Left kidney (tissue), 1 donor: ENCODE measurements at regions not wholly inside any gene's neighbourhood (a gene's known extent, or its start where the extent isn't known, plus 50 kb on each side); places are given as distances from the start of the nearest gene placed in this dataset.

Experiments used
- DNase-seq: peaks from one replicate; pipeline ENCODE4 v3.0.0-alpha.2; 2013

DNA sequence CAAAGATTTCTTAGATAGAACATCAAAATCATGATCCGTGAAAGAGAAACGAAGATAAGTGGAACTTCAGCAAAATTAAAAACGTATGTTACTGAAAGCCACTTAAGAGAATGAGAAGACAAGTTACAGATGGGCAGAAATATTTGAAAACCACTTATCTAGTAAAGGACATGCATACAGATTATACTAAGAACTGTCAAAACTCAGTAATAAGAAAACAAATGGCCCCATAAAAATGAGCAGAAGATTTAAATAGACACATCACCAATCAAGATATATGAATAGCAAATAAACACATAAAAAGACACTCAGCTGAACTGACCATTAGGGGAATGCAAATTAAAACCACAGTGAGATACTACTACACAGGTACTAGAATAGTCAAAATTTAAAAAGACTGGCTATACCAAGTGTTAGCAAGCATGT is 343.7 kb downstream of the PTEN start:
- DNase-seq: no peak

DNA sequence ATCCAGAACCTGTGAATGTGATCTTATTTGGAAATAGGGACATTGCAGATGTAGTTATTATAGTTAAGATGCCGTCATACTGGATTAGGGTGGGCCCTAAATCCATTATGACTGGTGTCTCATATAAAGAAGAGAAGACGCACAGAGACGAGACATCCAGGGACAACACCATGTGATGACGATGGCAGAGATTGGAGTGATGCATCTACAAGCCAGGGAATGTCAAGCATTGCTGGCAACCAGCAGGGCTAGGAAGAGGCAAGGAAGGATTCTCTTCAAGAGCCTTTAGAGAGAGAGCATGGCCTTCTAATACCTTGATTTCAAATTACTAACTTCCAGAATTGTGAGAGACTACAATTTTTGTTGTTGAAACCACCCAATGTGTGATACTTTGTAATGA is 345.8 kb downstream of the PTEN start:
- DNase-seq: no peak

DNA sequence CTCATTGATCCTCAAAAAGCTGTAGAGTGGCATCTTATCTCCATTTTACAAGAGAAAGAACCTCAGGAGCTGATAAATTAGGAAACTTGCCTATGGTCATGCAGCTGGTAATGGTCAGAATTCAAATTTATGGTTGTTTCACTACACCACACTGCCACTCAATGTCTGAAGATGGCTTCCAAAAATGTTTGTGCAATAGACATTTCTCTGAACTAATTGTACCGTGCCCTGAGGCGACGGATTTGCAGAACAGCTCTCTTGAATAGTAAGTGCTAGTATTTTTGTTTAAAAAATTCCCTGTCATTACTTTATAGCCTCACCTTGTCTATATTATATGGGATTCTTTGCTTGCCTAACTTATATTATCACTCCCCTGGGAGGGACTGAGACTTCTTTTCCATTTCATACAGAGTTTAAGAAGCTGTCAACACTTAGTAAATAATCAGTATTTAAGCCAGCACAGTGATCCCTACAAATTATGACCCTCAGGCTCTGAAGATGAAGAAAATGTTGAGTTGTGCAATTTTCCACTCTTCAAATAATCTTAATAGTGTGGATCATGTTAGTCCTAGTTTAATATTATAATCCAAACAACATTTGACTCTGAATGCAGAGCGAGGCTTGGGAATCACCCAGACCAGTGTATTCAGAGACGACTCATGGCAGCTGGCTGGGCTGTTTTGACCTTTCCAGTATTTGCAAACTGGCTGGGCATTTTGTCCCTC is 346.6 kb downstream of the PTEN start:
- DNase-seq: no peak

DNA sequence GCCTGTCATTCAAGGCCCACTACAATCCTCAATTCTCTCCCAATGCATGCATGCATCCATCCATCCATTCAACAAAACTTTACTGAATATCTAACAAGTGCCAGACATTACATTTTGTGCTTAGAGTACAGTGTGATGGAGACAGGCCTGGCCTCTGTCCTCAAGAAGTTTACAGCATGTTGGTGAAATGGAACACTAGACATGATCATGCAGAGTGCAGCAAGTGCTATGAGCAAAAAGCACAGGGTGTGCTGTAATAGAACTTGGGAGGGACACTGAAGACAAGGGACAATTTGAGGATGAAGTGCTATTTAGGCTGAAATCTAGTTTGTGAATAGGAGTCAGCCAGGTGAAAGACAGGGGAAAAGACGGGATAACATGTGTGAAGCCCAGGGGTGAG is 347.8 kb downstream of the PTEN start:
- DNase-seq: no peak

DNA sequence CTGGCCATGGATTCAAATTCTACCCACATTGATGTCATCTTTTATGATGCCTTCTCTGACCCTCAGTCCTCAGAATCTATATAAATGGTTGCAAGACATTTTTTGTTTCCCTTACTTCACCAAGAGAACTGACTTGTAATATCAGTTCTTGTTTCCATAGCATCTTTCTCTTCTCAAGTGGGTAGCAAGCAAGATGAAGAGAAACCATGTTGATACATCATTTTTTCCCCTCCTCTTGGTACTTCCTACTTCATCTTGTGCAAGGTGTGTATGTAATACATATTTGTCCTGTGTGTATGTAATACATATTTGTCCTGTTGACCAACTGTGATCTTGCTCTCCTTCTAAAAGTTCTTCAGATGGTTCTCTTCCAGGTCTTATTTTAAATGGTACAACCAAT is 348.6 kb downstream of the PTEN start:
- DNase-seq: no peak

DNA sequence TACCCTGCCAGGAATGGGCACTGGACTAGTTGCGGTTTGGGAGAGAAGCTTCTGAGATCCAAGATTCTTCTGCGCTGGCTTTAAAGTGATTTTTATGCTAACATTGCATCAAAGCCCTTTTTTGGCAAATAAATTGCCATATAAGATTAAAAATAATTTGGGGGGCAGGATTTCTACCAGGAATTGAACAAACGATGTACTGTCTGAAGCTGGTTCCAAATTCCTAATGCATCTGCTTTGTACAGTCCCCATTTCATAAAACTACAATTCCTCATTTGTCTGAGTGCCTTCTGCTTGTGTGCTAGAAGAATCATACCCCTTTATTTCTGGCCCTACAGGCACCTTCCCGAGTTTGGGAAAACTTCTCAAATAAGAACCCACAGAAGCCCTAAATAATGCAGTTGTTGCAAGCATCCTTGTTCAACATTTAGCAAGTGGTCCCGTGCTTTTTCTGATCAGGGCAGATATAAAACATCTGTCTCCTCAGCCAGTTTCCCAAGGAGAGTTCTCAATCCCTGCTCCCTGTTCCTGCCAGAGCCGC is 349.7 kb downstream of the PTEN start:
- no peak for DNase-seq

DNA sequence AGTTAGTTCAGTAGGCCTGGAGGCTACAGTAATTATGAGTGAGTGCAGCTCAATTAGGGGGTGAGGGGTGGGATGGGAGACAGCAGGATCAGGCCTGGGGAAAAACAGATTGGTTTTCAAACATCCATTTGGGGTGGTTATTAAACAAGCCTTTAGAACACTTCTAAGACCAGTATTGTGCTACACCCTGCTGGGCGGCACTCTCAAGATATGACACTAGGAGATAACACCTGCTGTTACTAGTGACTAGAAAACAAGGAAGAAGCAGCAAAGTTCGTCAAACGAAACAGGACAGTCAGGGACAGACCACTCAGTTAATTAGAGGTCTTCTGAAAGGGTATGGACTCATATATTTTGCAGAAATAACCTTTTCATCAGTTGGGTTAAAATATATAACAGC is 353.6 kb downstream of the PTEN start:
- no peak for DNase-seq

DNA sequence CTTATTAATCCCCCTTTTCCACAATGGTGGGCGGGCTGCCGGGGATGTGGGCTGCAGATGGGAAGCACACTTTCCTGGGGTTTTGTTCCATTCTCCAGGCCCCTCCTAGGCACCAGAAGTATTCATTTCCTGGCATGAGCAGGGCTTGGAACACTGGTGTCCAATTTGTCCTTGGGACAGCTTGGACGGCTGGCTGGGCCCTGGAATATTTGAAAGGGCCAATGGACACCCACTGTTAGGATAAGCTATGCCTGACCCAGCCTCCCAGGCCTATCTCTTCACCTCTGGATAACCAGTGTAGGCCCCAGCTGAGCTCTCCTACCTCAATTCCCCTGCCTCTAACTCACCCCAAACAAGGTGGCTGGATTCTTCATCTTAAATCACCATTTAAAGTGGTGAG is 354.9 kb downstream of the PTEN start:
- no peak for DNase-seq

DNA sequence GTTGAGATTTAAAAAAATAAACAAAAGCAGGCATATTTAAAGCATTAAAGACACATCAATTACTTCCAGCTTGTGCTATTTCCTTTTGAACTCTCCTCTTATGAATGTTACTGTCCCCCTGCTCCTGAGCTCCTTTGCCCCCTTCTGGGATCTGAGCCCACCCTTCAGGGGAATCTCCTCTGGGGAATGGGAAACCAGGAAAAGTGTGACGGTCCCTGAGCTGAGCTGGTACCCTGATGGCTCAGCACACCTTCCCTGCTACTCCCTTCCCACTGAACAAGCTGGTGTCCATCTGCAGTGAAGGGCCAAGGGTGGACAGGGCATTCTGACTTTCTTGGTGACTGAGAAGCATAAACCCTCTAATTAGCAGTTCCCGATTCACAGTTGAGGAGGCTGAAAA is 356.3 kb downstream of the PTEN start:
- no peak for DNase-seq

DNA sequence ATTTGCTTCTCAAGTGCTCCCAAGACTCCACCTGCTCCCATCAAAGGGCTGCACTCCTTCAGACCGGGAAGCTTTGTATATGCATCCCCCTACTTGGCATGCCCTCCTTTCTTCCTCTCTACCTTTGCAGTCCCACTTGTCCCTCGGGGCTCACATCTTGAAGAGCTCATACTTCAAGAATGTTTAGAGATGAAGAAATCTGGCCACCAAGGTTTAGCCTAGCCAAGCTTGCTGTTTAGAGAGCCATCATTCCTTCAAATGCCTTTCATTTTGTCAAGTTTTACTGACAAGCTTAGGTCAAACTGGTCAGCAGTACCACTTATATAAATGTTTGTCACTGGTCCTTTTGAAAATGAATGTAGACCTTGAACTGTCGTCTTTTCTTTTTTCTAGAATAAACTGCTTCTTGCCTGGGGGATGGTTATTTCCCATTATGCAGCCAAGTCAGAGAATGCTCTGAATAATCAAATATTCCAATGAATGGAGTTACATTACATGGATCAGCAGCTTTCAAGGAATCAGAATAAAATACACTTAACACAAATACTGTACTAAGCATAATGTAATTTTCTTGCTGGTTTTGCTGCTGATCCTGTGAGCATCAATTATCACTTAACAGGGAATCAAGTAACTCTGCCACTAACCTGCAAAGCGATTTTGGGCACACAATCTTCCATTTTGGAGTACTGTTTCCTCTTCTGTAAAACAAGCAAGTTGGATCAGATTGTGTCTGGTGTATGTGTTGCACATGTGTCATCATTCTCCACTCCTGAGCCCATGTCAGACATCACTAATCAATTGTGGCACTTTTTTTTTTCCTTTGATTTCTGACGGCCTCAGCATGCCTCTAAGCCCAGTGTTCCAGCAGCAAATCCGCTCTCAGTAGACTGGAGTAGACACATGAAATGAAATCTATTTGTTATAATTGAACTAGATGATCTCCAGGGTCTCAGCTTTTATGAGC is 357.9 kb downstream of the PTEN start:
- DNase-seq: no peak

DNA sequence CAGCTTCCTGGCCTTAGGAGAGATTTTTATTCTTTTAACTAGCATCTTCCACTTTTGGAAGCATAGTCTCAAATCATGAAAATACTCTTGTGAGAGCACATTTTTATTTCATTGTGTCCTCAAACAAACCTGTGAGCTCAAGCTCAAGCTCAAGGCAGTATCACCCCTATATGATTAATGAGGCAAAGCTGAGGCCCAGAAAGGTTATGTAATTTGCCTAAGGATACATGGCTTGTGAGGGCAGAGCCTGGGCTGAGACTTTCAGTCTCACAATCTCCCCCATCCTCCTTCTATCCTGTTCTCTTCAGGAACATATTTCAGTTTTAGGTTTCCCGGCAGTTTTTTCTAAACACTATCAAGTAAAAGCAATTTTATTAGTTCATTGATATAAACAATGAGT is 359.5 kb downstream of the PTEN start:
- DNase-seq: no peak
